ENCODE measurements at regions not wholly inside any gene's neighbourhood (a gene's known extent, or its start where the extent isn't known, plus 50 kb on each side); places are given as distances from the start of the nearest gene placed in this dataset.
A peak's percentile ranks its signal among the peaks of the same experiment; 100 is the strongest.

DNA sequence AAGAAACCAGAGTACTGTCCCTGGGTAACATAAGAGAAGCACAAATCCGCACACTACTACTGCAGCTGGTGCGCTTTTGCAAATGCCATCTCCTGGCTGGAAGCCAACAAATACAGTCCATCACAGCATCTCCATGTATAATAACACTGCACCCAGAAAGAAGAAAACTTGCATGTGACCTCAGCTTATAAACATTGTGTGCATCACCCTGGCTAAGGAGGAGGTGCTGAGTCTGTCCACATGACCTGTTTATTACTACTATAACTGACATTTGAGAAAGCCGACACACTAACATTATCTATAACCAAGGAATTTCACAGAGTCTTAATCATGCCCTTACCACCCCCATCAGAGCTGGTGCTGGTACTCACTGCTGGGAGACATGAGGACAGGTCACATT lies 516.8 kb downstream of the CFAP47 start:
- peak overlapping the region; percentile 79 for H3K27ac ChIP-seq (ENCODE audit: low read depth, low read length, poor library complexity, severe bottlenecking)
- H3K36me3 ChIP-seq (ENCODE audit: insufficient read depth, low read length, poor library complexity, severe bottlenecking): no peaks in the 10 kb centered on the region
- POLR2A ChIA-PET (ENCODE audit: low non-redundant PET): no interaction called here
- TF ChIP-seq EZH2 (IDR thresholded peaks at IDR 0.05; ENCODE audit: borderline replicate concordance, low read depth, low read length, poor library complexity, severe bottlenecking): no peak
- TF ChIP-seq, protein P1, sequence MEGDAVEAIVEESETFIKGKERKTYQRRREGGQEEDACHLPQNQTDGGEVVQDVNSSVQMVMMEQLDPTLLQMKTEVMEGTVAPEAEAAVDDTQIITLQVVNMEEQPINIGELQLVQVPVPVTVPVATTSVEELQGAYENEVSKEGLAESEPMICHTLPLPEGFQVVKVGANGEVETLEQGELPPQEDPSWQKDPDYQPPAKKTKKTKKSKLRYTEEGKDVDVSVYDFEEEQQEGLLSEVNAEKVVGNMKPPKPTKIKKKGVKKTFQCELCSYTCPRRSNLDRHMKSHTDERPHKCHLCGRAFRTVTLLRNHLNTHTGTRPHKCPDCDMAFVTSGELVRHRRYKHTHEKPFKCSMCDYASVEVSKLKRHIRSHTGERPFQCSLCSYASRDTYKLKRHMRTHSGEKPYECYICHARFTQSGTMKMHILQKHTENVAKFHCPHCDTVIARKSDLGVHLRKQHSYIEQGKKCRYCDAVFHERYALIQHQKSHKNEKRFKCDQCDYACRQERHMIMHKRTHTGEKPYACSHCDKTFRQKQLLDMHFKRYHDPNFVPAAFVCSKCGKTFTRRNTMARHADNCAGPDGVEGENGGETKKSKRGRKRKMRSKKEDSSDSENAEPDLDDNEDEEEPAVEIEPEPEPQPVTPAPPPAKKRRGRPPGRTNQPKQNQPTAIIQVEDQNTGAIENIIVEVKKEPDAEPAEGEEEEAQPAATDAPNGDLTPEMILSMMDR (conservative IDR thresholded peaks at IDR 0.05; ENCODE audit: low read depth, low read length): no peak
- CTCF ChIA-PET: no interaction called here
- peaks cover 22% of the 10 kb centered on the region for H3K4me1 ChIP-seq (ENCODE audit: insufficient read depth, low read length, poor library complexity, severe bottlenecking)
- H3K4me3 ChIP-seq (ENCODE audit: low read depth, low read length, poor library complexity, severe bottlenecking): no peak overlapping the region
- intact Hi-C loops (cut with micrococcal nuclease; ENCODE audit: unreplicated experiment): no loop called here
- no TSS peak for BruUV-seq (replicated peaks)
- DNase-seq (ENCODE audit: low spot score): peak; percentile 33
- no peaks in the 10 kb centered on the region for H3K27me3 ChIP-seq (replicated peaks; ENCODE audit: insufficient read depth, low read depth, low read length, poor library complexity)
- H3K9me3 ChIP-seq (ENCODE audit: low read depth, low read length, poor library complexity, severe bottlenecking): peaks cover 2% of the 10 kb centered on the region

DNA sequence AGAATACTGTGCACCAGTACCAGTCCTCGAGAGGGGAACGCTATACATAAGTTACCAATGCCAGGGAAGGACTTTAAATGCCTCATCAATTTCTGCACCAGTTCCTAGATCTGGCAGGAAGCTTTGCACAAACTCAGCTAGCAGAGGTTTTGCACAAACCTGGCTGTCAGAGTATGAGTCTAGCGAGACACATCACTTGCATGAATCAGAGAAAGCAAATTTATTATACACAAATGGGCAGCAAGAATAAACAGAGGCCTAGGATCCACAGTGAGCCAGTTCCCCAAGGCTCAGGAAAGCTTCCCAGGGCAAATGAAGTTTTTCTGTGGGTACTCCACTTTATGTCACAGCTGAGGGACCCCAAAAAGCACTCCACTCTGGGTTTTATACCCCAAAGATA lies 523.5 kb downstream of the CFAP47 start:
- Histone ChIP-seq H3K27me3 (replicated peaks; ENCODE audit: insufficient read depth, low read depth, low read length, poor library complexity) (no peaks in the 10 kb centered on the region), H3K4me3 (ENCODE audit: low read depth, low read length, poor library complexity, severe bottlenecking) (no peak overlapping the region), H3K36me3 (ENCODE audit: insufficient read depth, low read length, poor library complexity, severe bottlenecking) (no peaks in the 10 kb centered on the region), H3K27ac (ENCODE audit: low read depth, low read length, poor library complexity, severe bottlenecking) (no peak overlapping the region), H3K4me1 (ENCODE audit: insufficient read depth, low read length, poor library complexity, severe bottlenecking) (peaks cover 8% of the 10 kb centered on the region), H3K9me3 (ENCODE audit: low read depth, low read length, poor library complexity, severe bottlenecking) (no peaks in the 10 kb centered on the region)
- BruUV-seq (replicated peaks): no TSS peak
- POLR2A ChIA-PET (ENCODE audit: low non-redundant PET): no interaction called here
- intact Hi-C loops (cut with micrococcal nuclease; ENCODE audit: unreplicated experiment): no loop called here
- TF ChIP-seq, protein P1 (conservative IDR thresholded peaks at IDR 0.05; ENCODE audit: low read depth, low read length): no peak
- no peak for TF ChIP-seq EZH2 (IDR thresholded peaks at IDR 0.05; ENCODE audit: borderline replicate concordance, low read depth, low read length, poor library complexity, severe bottlenecking)
- CTCF ChIA-PET: no interaction called here
- DNase-seq (ENCODE audit: low spot score): no peak

DNA sequence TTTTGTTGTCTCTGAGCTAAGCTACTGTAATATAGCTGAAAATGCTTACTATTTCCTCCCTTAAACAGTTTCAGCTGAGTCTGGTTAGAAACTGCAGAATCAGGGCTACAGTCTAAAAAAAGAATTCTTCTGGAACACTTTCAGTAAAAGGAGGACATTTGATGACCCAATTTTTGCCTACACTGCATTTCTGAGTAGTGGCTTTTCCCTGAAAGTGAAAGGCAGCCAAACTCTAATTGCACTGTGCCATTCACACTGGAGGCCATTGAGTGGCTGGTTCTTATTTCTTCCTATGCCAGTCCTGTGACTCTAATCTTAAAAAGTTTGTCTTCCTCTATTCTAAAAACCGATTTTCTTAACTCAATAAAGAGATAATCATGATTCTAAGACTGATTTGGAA lies 526.0 kb downstream of the CFAP47 start:
- Histone ChIP-seq H3K27ac (ENCODE audit: low read depth, low read length, poor library complexity, severe bottlenecking) (no peak overlapping the region), H3K4me3 (ENCODE audit: low read depth, low read length, poor library complexity, severe bottlenecking) (no peak overlapping the region), H3K9me3 (ENCODE audit: low read depth, low read length, poor library complexity, severe bottlenecking) (no peaks in the 10 kb centered on the region), H3K4me1 (ENCODE audit: insufficient read depth, low read length, poor library complexity, severe bottlenecking) (peaks cover 8% of the 10 kb centered on the region), H3K36me3 (ENCODE audit: insufficient read depth, low read length, poor library complexity, severe bottlenecking) (no peaks in the 10 kb centered on the region), H3K27me3 (replicated peaks; ENCODE audit: insufficient read depth, low read depth, low read length, poor library complexity) (no peaks in the 10 kb centered on the region)
- DNase-seq (ENCODE audit: low spot score): no peak
- BruUV-seq (replicated peaks): no TSS peak
- intact Hi-C loops (cut with micrococcal nuclease; ENCODE audit: unreplicated experiment): no loop called here
- no peak for TF ChIP-seq EZH2 (IDR thresholded peaks at IDR 0.05; ENCODE audit: borderline replicate concordance, low read depth, low read length, poor library complexity, severe bottlenecking)
- TF ChIP-seq, protein P1 (conservative IDR thresholded peaks at IDR 0.05; ENCODE audit: low read depth, low read length): no peak
- ChIA-PET CTCF (no interaction called here), POLR2A (ENCODE audit: low non-redundant PET) (no interaction called here)

All from A673 (cell line).